ENCODE measurements at regions not wholly inside any gene's neighbourhood (a gene's known extent, or its start where the extent isn't known, plus 50 kb on each side); places are given as distances from the start of the nearest gene placed in this dataset.

GRCh38 chr5:85484982-85485574 is 1100.4 kb upstream of the EDIL3 start:
- TF ChIP-seq, protein P1, sequence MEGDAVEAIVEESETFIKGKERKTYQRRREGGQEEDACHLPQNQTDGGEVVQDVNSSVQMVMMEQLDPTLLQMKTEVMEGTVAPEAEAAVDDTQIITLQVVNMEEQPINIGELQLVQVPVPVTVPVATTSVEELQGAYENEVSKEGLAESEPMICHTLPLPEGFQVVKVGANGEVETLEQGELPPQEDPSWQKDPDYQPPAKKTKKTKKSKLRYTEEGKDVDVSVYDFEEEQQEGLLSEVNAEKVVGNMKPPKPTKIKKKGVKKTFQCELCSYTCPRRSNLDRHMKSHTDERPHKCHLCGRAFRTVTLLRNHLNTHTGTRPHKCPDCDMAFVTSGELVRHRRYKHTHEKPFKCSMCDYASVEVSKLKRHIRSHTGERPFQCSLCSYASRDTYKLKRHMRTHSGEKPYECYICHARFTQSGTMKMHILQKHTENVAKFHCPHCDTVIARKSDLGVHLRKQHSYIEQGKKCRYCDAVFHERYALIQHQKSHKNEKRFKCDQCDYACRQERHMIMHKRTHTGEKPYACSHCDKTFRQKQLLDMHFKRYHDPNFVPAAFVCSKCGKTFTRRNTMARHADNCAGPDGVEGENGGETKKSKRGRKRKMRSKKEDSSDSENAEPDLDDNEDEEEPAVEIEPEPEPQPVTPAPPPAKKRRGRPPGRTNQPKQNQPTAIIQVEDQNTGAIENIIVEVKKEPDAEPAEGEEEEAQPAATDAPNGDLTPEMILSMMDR (IDR thresholded peaks at IDR 0.05 in 2 of 3, conservative IDR thresholded peaks at IDR 0.05 in 1 of 3; ENCODE audit: insufficient read depth in 2 of 3, low read depth in 1 of 3, low read length in 3 of 3): no peak
- TF ChIP-seq SREBF2 (CRISPR knock-in tag; IDR thresholded peaks at IDR 0.05): no peak
- TF ChIP-seq ESRRB (CRISPR knock-in tag; IDR thresholded peaks at IDR 0.05; ENCODE audit: borderline replicate concordance): no peak
- TF ChIP-seq FOXA1 (IDR thresholded peaks at IDR 0.05; ENCODE audit: borderline replicate concordance): no peak
- TF ChIP-seq POU5F1 (IDR thresholded peaks at IDR 0.05; ENCODE audit: borderline replicate concordance, low read depth, low read length, partially characterized antibody): no peak
- TF ChIP-seq BHLHE40 (IDR thresholded peaks at IDR 0.05; ENCODE audit: low read length): no peak
- TF ChIP-seq FOXM1 (IDR thresholded peaks at IDR 0.05; ENCODE audit: low read depth): no peak
- no peak for TF ChIP-seq FOXM1 (CRISPR knock-in tag; IDR thresholded peaks at IDR 0.05; ENCODE audit: low read depth)
- TF ChIP-seq CREB3L1 (IDR thresholded peaks at IDR 0.05; ENCODE audit: borderline replicate concordance, low read depth): no peak
